HAP-1 (cell line): ENCODE measurements at regions not wholly inside any gene's neighbourhood (a gene's known extent, or its start where the extent isn't known, plus 50 kb on each side); places are given as distances from the start of the nearest gene placed in this dataset.

Experiments
- DNase-seq, 2 experiments: peaks; one replicate each; pipeline ENCODE4 v3.0.0-alpha.2; 2016 to 2020; ENCODE audit warnings: low spot score in 2 of 2
- H3K27me3 ChIP-seq: fragments of 250-450 bp; sonication (Bioruptor Pico); 2 replicates; pipeline ENCODE4 v1.5.1; 2020; ENCODE audit warnings: low read depth, mild to moderate bottlenecking, moderate library complexity
- H3K36me3 ChIP-seq: fragments of 250-450 bp; sonication (Bioruptor Pico); replicated peaks from 2 replicates; pipeline ENCODE4 v1.5.1; 2020; ENCODE audit warnings: mild to moderate bottlenecking
- H3K4me1 ChIP-seq: fragments of 250-450 bp; sonication (Bioruptor Pico); 2 replicates; pipeline ENCODE4 v1.5.1; 2020; ENCODE audit warnings: mild to moderate bottlenecking
- H3K4me3 ChIP-seq: fragments of 250-450 bp; sonication (Bioruptor Pico); 2 replicates; pipeline ENCODE4 v1.5.1; 2020; ENCODE audit warnings: mild to moderate bottlenecking, moderate library complexity
- H3K9me3 ChIP-seq: fragments of 250-450 bp; sonication (Bioruptor Pico); 2 replicates; pipeline ENCODE4 v1.5.1; 2020; ENCODE audit warnings: mild to moderate bottlenecking, moderate library complexity
- in situ Hi-C: fragments of 300-500 bp; cut with MboI; formaldehyde crosslinking; loops from 3 replicates; pipeline ENCODE4 v1.14.3; 2020; ENCODE audit warnings: low sequenced_read_pairs, inconsistent platforms, mixed read lengths

DNA sequence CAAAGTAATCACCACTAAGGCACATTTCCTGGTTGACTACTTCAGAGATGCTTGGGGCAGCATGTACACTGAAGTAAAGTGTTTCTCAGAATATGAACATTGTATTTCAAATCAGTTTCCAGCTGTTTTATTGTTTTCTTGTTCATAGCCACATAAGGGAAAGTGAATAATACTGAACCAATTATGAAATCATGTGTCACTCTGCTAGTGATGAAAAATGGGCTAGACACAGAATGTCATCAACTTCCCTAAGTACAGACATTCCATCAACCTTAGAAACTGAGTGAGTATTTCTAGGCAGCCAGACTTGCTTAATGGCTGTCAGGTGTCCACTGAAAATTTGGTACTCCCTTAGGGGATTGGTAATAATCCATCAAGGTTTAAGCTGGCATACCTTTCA, 603.5 kb downstream of the ARL4A start:
- Histone ChIP-seq H3K9me3 (no peaks in the 10 kb centered on the region), H3K27me3 (no peaks in the 10 kb centered on the region; the same call in 1 of the 2 replicates), H3K4me1 (no peaks in the 10 kb centered on the region), H3K36me3 (no peaks in the 10 kb centered on the region), H3K4me3 (no peak overlapping the region)
- in situ Hi-C loops = loop anchor here (25.0 kb wide), 2 partner anchors 1171 to 1396 kb away; no protein-coding TSS in a partner anchor
- no peak for DNase-seq

DNA sequence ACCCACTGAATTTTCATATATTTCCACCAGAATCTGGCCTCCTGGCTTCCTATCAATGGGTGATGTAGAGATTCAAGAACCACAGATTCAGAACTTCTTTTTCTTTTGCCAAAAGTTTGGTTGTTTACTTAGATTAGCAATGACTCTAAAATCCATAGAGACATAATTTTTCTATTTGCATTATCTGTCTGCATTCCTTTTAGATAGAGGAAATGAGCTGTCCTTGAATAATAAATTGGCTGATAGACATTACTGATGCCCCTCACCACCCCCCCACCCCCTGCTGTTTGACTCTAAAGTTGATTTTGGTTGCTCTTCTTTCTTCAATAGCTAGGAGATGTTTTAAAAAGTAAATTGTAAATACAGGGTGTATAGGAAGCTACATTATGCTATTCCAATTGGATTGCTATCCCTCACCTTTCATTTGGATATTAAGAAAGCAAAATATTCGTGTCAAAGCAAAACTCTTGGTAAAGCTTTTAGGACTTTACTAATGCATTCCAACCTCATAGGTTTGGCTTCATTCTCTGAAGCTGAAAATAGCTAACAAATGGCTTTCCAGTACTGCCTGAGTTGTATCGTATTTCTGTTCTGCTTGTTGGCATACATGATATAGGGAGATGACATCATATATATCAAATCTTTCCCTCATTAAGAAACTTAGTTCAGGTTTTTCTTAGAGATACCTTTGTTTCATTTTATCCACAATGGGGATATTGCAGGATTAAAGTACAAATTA, 606.0 kb downstream of the ARL4A start:
- Histone ChIP-seq H3K36me3 (no peaks in the 10 kb centered on the region), H3K4me3 (no peak overlapping the region), H3K27me3 (no peaks in the 10 kb centered on the region; the same call in 1 of the 2 replicates), H3K9me3 (no peaks in the 10 kb centered on the region), H3K4me1 (no peaks in the 10 kb centered on the region)
- in situ Hi-C loops = loop anchor here (25.0 kb wide), 2 partner anchors 1169 to 1394 kb away; no protein-coding TSS in a partner anchor
- DNase-seq = no peak

DNA sequence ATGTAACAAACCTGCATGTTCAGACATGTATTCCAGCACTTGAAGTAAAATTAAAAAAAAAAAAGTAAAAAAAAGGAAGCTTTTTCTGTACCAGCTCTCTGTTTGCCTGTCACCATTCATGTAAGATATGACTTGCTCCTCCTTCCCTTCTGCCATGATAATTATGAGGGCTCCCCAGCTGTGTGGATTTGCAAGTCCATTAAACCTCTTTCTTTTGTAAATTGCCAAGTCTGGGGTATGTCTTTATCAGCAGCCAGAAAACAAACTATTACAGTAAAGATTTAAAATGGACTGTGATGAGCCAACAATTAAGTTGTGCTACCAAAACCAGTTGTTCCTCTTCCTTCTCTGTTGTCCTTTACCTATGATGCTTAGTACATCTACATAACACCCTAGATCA, 619.6 kb downstream of the ARL4A start:
- DNase-seq = no peak
- in situ Hi-C loops = no loop called here
- Histone ChIP-seq H3K36me3 (no peaks in the 10 kb centered on the region), H3K9me3 (peaks cover 4% of the 10 kb centered on the region; the same call in 1 of the 2 replicates), H3K4me1 (no peaks in the 10 kb centered on the region), H3K4me3 (no peak overlapping the region), H3K27me3 (no peaks in the 10 kb centered on the region)

DNA sequence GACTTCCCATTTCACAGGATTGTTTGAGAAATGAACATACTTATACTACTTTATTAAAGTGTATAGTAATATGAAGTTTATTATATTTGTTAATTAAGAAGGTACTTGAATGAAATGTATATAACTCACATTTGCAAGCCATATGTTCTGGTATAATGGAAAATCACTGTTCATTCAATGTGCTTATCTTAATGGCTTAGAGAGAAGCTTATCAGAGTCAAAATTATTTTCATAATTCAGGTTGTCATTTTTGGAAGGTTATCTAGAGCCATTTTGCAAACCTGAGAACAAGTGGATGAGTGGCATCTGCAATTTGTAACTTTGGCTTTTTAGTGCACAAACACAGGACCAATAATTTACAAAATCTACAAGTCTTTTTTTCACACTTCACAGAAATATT, 621.0 kb downstream of the ARL4A start:
- H3K4me3 ChIP-seq = no peak overlapping the region
- H3K9me3 ChIP-seq = peaks cover 10% of the 10 kb centered on the region
- no peaks in the 10 kb centered on the region for H3K4me1 ChIP-seq
- H3K36me3 ChIP-seq = no peaks in the 10 kb centered on the region
- H3K27me3 ChIP-seq = no peaks in the 10 kb centered on the region
- in situ Hi-C loops = no loop called here
- no peak for DNase-seq

DNA sequence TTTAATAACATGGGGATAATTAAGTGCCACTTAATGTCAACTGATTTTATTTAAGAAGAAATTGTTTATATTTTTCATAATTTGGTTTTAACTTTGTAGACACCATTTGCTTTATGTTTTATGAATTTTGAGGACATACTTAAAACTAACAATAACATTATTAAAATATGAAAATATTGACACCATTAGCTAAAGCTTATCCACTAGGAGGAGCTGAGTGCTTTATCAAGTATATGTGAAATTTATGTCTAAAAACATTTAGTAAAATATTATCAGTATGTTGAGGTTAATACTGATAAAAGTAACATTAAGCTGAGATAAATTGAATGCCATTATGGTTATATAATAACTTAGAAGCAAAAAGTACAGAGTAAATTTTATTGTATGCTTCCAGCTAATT, 622.1 kb downstream of the ARL4A start:
- in situ Hi-C loops = no loop called here
- H3K4me1 ChIP-seq = no peaks in the 10 kb centered on the region
- H3K27me3 ChIP-seq = no peaks in the 10 kb centered on the region
- H3K9me3 ChIP-seq = peaks cover 10% of the 10 kb centered on the region
- no peaks in the 10 kb centered on the region for H3K36me3 ChIP-seq
- H3K4me3 ChIP-seq = no peak overlapping the region
- DNase-seq = no peak

DNA sequence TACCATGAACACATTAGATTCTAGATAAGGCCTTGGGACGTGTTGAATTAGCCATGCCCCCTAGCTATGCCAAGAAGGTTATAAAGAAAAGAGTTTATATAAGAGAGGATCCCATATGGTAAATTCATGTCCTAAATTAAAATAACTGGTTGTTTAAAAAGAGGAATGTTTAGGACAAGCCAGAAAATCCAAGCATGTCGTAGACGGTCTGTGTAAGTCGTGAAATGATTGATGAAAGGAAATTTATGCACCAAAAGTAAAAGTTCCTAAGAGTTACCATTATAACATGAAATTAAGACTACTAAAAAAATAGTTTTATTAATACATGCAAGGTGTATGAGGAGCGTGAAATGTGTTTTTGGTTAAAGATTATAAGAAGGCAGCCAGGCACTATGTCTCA, 624.9 kb downstream of the ARL4A start:
- Histone ChIP-seq H3K9me3 (peaks cover 10% of the 10 kb centered on the region), H3K27me3 (no peaks in the 10 kb centered on the region), H3K4me1 (no peaks in the 10 kb centered on the region), H3K4me3 (no peak overlapping the region), H3K36me3 (no peaks in the 10 kb centered on the region)
- DNase-seq = peak in 1 of 2 experiments; percentile 38
- in situ Hi-C loops = no loop called here

DNA sequence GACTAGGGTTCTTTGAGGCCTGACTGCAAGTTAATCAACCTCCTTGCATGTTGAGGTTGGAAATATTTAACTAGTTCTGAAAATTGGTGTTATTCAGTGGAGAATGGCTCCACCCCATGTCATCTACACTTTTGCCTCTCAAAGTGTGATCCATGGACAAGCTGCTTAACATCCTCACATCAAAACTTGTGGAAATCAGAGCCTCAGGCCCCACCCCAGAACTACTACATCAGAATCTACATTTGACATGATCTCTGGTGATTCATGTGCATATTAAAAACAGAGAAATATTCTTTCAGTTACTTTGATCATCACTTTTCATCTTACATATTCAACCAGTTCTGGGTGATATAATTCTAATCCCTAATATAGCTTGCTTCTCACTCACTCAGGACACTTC, 632.9 kb downstream of the ARL4A start:
- no peaks in the 10 kb centered on the region; the same call in 1 of the 2 replicates for H3K27me3 ChIP-seq
- in situ Hi-C loops = no loop called here
- H3K36me3 ChIP-seq = no peaks in the 10 kb centered on the region
- DNase-seq = no peak
- H3K4me1 ChIP-seq = no peaks in the 10 kb centered on the region
- H3K9me3 ChIP-seq = no peaks in the 10 kb centered on the region
- H3K4me3 ChIP-seq = no peak overlapping the region

DNA sequence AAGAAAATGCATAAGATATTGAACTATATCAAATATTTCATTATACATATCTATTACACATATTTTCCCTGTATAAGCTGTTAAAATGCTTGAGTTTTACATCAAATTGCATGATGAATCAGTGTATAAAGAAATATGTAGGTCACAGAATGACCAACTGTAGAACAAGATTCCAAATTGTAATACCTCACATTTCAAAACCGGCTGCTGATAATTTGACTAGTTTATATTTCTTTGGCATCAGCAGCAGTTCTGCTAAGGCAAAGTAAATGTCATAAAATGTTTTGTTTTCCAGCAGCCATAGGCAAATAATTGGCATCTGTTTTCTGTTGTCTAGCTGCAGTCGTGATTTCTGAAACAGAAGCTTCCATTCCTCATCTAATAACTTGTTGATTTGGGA, 633.9 kb downstream of the ARL4A start:
- Histone ChIP-seq H3K27me3 (no peaks in the 10 kb centered on the region; the same call in 1 of the 2 replicates), H3K36me3 (no peaks in the 10 kb centered on the region), H3K4me1 (no peaks in the 10 kb centered on the region), H3K9me3 (no peaks in the 10 kb centered on the region), H3K4me3 (no peak overlapping the region)
- in situ Hi-C loops = no loop called here
- no peak for DNase-seq

DNA sequence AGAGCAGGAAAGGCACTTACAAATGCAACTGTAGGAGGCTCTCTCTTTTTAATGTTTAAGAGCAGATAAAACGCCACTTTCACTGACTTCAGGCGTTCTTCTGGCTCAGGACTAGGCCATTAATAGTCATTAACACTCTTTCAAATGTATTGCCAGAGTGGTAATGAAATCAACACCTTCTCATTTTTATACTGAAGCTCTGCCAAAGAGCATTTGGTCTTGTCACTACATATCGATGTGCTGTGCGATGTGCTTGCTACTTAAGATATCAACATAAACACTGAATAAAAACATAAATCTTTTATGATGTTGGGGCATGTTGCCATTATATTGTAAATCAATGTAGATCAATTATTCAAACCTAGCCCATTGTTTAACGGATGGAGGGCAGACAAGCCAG, 634.7 kb downstream of the ARL4A start:
- in situ Hi-C loops = no loop called here
- Histone ChIP-seq H3K9me3 (no peaks in the 10 kb centered on the region), H3K4me1 (no peaks in the 10 kb centered on the region), H3K36me3 (no peaks in the 10 kb centered on the region), H3K27me3 (no peaks in the 10 kb centered on the region; the same call in 1 of the 2 replicates), H3K4me3 (no peak overlapping the region)
- no peak for DNase-seq

DNA sequence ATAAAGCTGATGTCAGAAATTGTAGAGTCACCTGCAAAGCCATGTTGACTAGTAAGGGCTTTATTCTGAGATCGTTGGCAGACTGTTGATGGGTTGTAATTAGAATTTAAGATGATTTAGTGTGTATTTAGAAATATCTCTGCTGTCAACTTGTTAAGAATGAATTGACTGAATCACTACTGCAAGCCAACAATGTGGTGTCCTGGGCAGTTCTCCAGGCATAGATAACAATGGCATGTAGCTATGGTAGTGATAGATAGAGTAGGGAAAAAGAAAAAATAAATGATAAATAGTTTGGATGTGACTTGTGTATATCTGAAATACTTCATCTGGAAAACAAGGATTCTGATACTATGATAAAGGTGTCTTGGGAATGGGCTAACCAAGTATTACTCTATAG, 640.2 kb downstream of the ARL4A start:
- Histone ChIP-seq H3K4me1 (no peaks in the 10 kb centered on the region), H3K9me3 (no peaks in the 10 kb centered on the region), H3K27me3 (no peaks in the 10 kb centered on the region), H3K36me3 (no peaks in the 10 kb centered on the region), H3K4me3 (no peak overlapping the region)
- in situ Hi-C loops = no loop called here
- DNase-seq = no peak

DNA sequence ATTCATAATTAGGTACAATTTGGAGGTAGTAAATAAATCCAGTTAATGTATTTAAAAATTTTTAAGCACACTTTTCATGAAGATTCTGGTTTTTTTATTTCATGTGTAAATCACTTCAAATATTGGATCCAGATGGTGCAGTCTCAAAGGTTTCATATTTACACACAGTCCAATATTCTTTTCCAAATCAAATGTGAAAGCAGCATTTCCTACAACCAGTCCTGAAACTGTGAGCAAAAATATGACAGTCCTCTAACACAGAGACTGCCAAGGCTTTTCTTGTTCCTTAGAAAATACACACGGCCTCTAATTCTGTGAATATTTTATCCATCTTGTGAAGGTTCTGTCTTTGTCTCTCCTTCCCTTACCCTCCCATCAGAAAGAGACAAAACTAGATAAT, 645.9 kb downstream of the ARL4A start:
- in situ Hi-C loops = no loop called here
- H3K4me3 ChIP-seq = no peak overlapping the region
- H3K36me3 ChIP-seq = no peaks in the 10 kb centered on the region
- no peak for DNase-seq
- no peaks in the 10 kb centered on the region for H3K4me1 ChIP-seq
- no peaks in the 10 kb centered on the region for H3K9me3 ChIP-seq
- no peaks in the 10 kb centered on the region for H3K27me3 ChIP-seq

DNA sequence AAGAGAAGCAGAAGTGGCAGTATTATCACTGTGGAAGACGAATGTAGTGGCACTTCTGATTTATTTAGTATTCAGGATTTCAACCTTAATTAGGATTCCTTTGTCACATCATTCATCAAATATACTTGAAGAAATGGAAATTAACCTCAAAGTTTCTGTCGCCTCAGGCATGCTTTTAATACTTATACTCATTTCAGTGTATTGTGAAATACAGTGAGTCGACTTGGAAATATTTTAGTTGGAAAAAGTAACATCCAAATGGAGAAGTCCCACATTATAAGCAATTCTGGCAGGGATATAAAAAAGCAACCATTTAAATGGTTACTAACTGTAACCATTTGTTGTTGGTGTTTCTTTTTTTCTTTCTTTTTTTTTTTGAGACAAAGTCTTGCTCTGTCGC, 648.8 kb downstream of the ARL4A start:
- Histone ChIP-seq H3K4me3 (no peak overlapping the region), H3K4me1 (no peaks in the 10 kb centered on the region), H3K27me3 (no peaks in the 10 kb centered on the region), H3K9me3 (no peaks in the 10 kb centered on the region), H3K36me3 (no peaks in the 10 kb centered on the region)
- in situ Hi-C loops = no loop called here
- no peak for DNase-seq

DNA sequence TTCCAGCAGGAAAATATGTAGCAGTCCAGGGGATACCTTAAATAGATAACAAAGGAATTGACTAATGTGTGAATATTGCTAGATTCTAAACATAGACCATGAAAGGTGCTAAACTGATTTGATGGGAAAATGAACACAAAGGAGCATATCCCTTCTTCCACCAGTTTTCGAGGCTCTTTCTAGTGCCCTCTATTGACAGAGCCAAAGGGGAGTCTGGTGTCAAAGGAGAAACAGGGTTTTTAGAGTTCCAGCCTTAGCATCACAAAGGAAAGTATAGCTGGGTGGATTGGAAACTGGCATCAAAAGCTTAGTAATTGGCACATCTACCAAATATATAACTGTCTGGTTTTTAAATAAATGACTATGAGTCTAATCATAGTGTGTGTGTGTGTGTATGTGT, 636.8 kb downstream of the ETV1 start:
- H3K27me3 ChIP-seq = no peaks in the 10 kb centered on the region
- no peaks in the 10 kb centered on the region for H3K36me3 ChIP-seq
- H3K4me3 ChIP-seq = no peak overlapping the region
- no peaks in the 10 kb centered on the region for H3K4me1 ChIP-seq
- no peak for DNase-seq
- H3K9me3 ChIP-seq = no peaks in the 10 kb centered on the region
- in situ Hi-C loops = no loop called here

DNA sequence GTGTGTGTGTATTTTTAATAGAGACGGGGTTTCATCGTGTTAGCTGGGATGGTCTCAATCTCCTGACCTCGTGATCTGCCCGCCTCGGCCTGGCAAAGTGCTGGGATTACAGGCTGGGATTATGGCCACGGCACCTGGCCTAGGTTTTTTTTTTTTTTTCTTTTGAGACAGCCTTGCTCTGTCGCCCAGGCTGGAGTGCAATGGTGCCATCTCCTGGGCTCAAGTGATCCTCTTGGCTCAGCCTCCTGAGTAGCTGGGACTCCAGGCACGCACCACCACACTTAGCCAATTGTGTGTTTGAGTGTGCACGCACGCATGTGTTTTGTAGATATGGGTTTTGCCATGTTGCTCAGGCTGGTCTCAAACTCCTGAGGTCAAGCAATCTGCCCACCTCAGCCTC, 629.8 kb downstream of the ETV1 start:
- Histone ChIP-seq H3K4me1 (no peaks in the 10 kb centered on the region), H3K9me3 (no peaks in the 10 kb centered on the region), H3K36me3 (no peaks in the 10 kb centered on the region), H3K27me3 (no peaks in the 10 kb centered on the region), H3K4me3 (no peak overlapping the region)
- no peak for DNase-seq
- in situ Hi-C loops = no loop called here

DNA sequence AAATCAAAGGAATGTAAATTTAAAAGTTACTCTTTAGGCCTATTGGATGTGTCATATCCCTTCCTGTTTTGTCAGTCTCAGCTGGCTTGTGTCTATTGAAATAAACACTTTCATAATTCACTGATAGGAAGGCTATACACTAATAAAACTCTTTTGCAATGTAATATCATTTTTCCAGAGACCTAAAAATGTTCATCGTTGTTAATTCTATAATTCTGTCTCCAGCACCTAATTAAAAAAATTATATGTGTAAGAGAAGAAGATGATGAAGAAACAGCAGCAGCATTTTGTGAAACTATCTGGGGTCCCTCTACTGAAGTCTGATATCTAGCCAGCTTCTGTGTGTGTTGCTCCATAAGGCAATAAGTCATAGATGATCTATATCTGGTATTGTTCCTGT, 602.7 kb downstream of the ETV1 start:
- H3K36me3 ChIP-seq = no peaks in the 10 kb centered on the region
- H3K4me3 ChIP-seq = no peak overlapping the region
- DNase-seq = no peak
- H3K27me3 ChIP-seq = no peaks in the 10 kb centered on the region
- H3K9me3 ChIP-seq = no peaks in the 10 kb centered on the region
- in situ Hi-C loops = no loop called here
- H3K4me1 ChIP-seq = no peaks in the 10 kb centered on the region
